H9 (cell line): ENCODE measurements at regions not wholly inside any gene's neighbourhood (a gene's known extent, or its start where the extent isn't known, plus 50 kb on each side); places are given as distances from the start of the nearest gene placed in this dataset.

Experiments
- DNase-seq: peaks from one replicate; pipeline ENCODE4 v3.0.0-alpha.2; 2017
- H2AFZ ChIP-seq: one replicate; pipeline ENCODE4 v1.6.1; 2013; ENCODE audit warnings: mild to moderate bottlenecking, low read length, control low read depth, moderate library complexity
- H2AK5ac ChIP-seq: 2 replicates; pipeline ENCODE4 v1.6.1; 2013; ENCODE audit warnings: low read length, control low read depth, mixed read lengths; ENCODE audit not compliant: insufficient read length
- H2BK120ac ChIP-seq: one replicate; pipeline ENCODE4 v1.6.1; 2013; ENCODE audit warnings: low read depth, mild to moderate bottlenecking, low read length, control low read depth, inconsistent platforms; ENCODE audit not compliant: poor library complexity, severe bottlenecking
- H2BK12ac ChIP-seq: 2 replicates; pipeline ENCODE4 v1.6.1; 2013; ENCODE audit warnings: low read length, control low read depth, mixed read lengths, low read depth; ENCODE audit not compliant: insufficient read length
- H2BK15ac ChIP-seq: 2 replicates; pipeline ENCODE4 v1.6.1; 2013; ENCODE audit warnings: low read depth, low read length, control low read depth
- H2BK20ac ChIP-seq: one replicate; pipeline ENCODE4 v1.6.1; 2013; ENCODE audit warnings: low read depth, mild to moderate bottlenecking, low read length, control low read depth, inconsistent platforms; ENCODE audit not compliant: poor library complexity, severe bottlenecking
- H2BK5ac ChIP-seq: 2 replicates; pipeline ENCODE4 v1.6.1; 2013; ENCODE audit warnings: low read length, control low read depth, mixed read lengths; ENCODE audit not compliant: insufficient read length
- H3K14ac ChIP-seq: 2 replicates; pipeline ENCODE4 v1.6.1; 2013; ENCODE audit warnings: low read length, control low read depth; ENCODE audit not compliant: insufficient read depth
- H3K18ac ChIP-seq: 2 replicates; pipeline ENCODE4 v1.6.1; 2013; ENCODE audit warnings: low read depth, mild to moderate bottlenecking, mixed read lengths, low read length, control low read depth; ENCODE audit not compliant: insufficient read length
- H3K23ac ChIP-seq: 2 replicates; pipeline ENCODE4 v1.6.1; 2013; ENCODE audit warnings: low read length, control low read depth, mixed read lengths, low read depth; ENCODE audit not compliant: insufficient read length
- H3K23me2 ChIP-seq: 2 replicates; pipeline ENCODE4 v1.6.1; 2013; ENCODE audit warnings: low read depth, mild to moderate bottlenecking, mixed read lengths, low read length, control low read depth; ENCODE audit not compliant: insufficient read length, poor library complexity, severe bottlenecking
- H3K27ac ChIP-seq: 2 replicates; pipeline ENCODE4 v1.5.1; 2013; ENCODE audit warnings: low read length, control low read depth, mixed read lengths, low read depth; ENCODE audit not compliant: insufficient read length
- H3K27me3 ChIP-seq: 2 replicates; pipeline ENCODE4 v1.6.1; 2013; ENCODE audit warnings: low read length, control low read depth, inconsistent platforms; ENCODE audit not compliant: insufficient read depth
- H3K4ac ChIP-seq: 2 replicates; pipeline ENCODE4 v1.6.1; 2013; ENCODE audit warnings: low read depth, mild to moderate bottlenecking, control low read depth, inconsistent platforms, low read length, moderate library complexity
- H3K4me1 ChIP-seq: 2 replicates; pipeline ENCODE4 v1.6.1; 2013; ENCODE audit warnings: low read length, control low read depth, inconsistent platforms; ENCODE audit not compliant: insufficient read depth
- H3K4me2 ChIP-seq: 2 replicates; pipeline ENCODE4 v1.6.1; 2013; ENCODE audit warnings: low read length, control low read depth, mixed read lengths; ENCODE audit not compliant: insufficient read length, insufficient read depth
- H3K56ac ChIP-seq: 2 replicates; pipeline ENCODE4 v1.6.1; 2013; ENCODE audit warnings: low read depth, mild to moderate bottlenecking, mixed read lengths, low read length, control low read depth; ENCODE audit not compliant: insufficient read length
- H3K79me1 ChIP-seq: 2 replicates; pipeline ENCODE4 v1.6.1; 2013; ENCODE audit warnings: low read depth, mild to moderate bottlenecking, moderate library complexity, low read length, control low read depth, inconsistent platforms; ENCODE audit not compliant: insufficient read depth, poor library complexity, severe bottlenecking
- H3K79me2 ChIP-seq: 2 replicates; pipeline ENCODE4 v1.6.1; 2013; ENCODE audit warnings: low read length, control low read depth, inconsistent platforms; ENCODE audit not compliant: insufficient read depth
- H3K9ac ChIP-seq: 2 replicates; pipeline ENCODE4 v1.6.1; 2013; ENCODE audit warnings: low read length, control low read depth, mixed read lengths; ENCODE audit not compliant: insufficient read length; ENCODE audit errors: extremely low read depth
- H3K9me3 ChIP-seq: one replicate; pipeline ENCODE4 v1.6.1; 2013; ENCODE audit warnings: low read depth, low read length, inconsistent platforms; ENCODE audit not compliant: control insufficient read depth
- H3T11ph ChIP-seq: one replicate; pipeline ENCODE4 v1.6.1; 2013; ENCODE audit warnings: mild to moderate bottlenecking, low read length, control low read depth, inconsistent platforms
- H4K20me1 ChIP-seq: one replicate; pipeline ENCODE4 v1.6.1; 2013; ENCODE audit not compliant: control insufficient read depth, insufficient read length, insufficient read depth
- H4K5ac ChIP-seq: 2 replicates; pipeline ENCODE4 v1.6.1; 2013; ENCODE audit warnings: low read depth, mild to moderate bottlenecking, mixed read lengths, low read length, control low read depth; ENCODE audit not compliant: insufficient read length
- H4K8ac ChIP-seq: replicated peaks from 2 replicates; pipeline ENCODE4 v1.6.1; 2013; ENCODE audit warnings: low read length, control low read depth, mixed read lengths, low read depth; ENCODE audit not compliant: insufficient read length
- H4K91ac ChIP-seq: 2 replicates; pipeline ENCODE4 v1.6.1; 2013; ENCODE audit warnings: low read depth, mild to moderate bottlenecking, moderate library complexity, mixed read lengths, low read length, control low read depth; ENCODE audit not compliant: insufficient read length
- H3K27ac Mint-ChIP-seq, 3 experiments: 2 replicates in 2 of 3; 3 replicates in 1 of 3; pipeline ENCODE4 v1.8.0; 2020 to 2021; ENCODE audit warnings: mixed read lengths in 3 of 3, mild to moderate bottlenecking in 1 of 3, moderate library complexity in 1 of 3
- H3K27me3 Mint-ChIP-seq: 2 replicates; pipeline ENCODE4 v1.8.0; 2021; ENCODE audit warnings: low read depth, mild to moderate bottlenecking, moderate library complexity, mixed read lengths
- H3K36me3 Mint-ChIP-seq, 3 experiments: 2 replicates in 2 of 3; 3 replicates in 1 of 3; pipeline ENCODE4 v1.8.0; 2020 to 2021; ENCODE audit warnings: low read depth in 3 of 3, mixed read lengths in 3 of 3; ENCODE audit not compliant: insufficient read depth in 1 of 3
- H3K4me1 Mint-ChIP-seq, 2 experiments: 2 replicates each; pipeline ENCODE4 v1.8.0; 2020; ENCODE audit warnings: mixed read lengths in 2 of 2
- H3K4me3 Mint-ChIP-seq, 2 experiments: 2 replicates in 1 of 2; 3 replicates in 1 of 2; pipeline ENCODE4 v1.8.0; 2020 to 2021; ENCODE audit warnings: mild to moderate bottlenecking in 2 of 2, mixed read lengths in 2 of 2, moderate library complexity in 1 of 2
- H3K9me3 Mint-ChIP-seq, 2 experiments: 2 replicates in 1 of 2; 3 replicates in 1 of 2; pipeline ENCODE4 v1.8.0; 2020; ENCODE audit warnings: mild to moderate bottlenecking in 2 of 2, mixed read lengths in 2 of 2, moderate library complexity in 1 of 2
- WGBS: extraction: QIAGEN DNeasy Blood & Tissue Kit; methylation state at CpG from one replicate; pipeline ENCODE4 v1.1.7; 2013; ENCODE audit warnings: missing lambda C conversion rate, low lambda C conversion rate, mixed read lengths; ENCODE audit not compliant: insufficient read length; ENCODE audit errors: extremely low coverage; 5-methylcytosine and 5-hydroxymethylcytosine counted together
- TF ChIP-seq, protein P1 (sequence below): fragments of 200-600 bp; sonication (generic); conservative IDR thresholded peaks from 3 replicates; pipeline ENCODE4 v1.8.0; 2021; ENCODE audit warnings: antibody characterized with exemption, mild to moderate bottlenecking

- Mint-ChIP-seq H3K4me1 (peaks cover 6 to 18% of the 10 kb centered on the region in 2 experiments), H3K36me3 (no peaks in the 10 kb centered on the region; a peak in 1 of 7 replicates), H3K27me3 (no peaks in the 10 kb centered on the region; the same call in 1 of the 2 replicates), H3K9me3 (no peaks in the 10 kb centered on the region), H3K27ac (no peak overlapping the region), H3K4me3 (no peak overlapping the region)
- H3K23ac ChIP-seq: no peak overlapping the region
- H3K79me1 ChIP-seq: no peaks in the 10 kb centered on the region
- no peak overlapping the region for H4K91ac ChIP-seq
- no peak overlapping the region for H2BK120ac ChIP-seq
- no peak overlapping the region for H4K8ac ChIP-seq
- H3K27ac ChIP-seq: no peak overlapping the region
- H4K5ac ChIP-seq: no peak overlapping the region
- no peak overlapping the region for H2AK5ac ChIP-seq
- H2BK5ac ChIP-seq: no peak overlapping the region
- H3T11ph ChIP-seq: no peak overlapping the region
- no peak overlapping the region for H3K18ac ChIP-seq
- H3K4ac ChIP-seq: no peak overlapping the region
- H2BK20ac ChIP-seq: no peak overlapping the region
- H2BK15ac ChIP-seq: no peak overlapping the region
- H2AFZ ChIP-seq: no peak overlapping the region
- H3K9ac ChIP-seq: no peak overlapping the region
- TF ChIP-seq, protein P1, sequence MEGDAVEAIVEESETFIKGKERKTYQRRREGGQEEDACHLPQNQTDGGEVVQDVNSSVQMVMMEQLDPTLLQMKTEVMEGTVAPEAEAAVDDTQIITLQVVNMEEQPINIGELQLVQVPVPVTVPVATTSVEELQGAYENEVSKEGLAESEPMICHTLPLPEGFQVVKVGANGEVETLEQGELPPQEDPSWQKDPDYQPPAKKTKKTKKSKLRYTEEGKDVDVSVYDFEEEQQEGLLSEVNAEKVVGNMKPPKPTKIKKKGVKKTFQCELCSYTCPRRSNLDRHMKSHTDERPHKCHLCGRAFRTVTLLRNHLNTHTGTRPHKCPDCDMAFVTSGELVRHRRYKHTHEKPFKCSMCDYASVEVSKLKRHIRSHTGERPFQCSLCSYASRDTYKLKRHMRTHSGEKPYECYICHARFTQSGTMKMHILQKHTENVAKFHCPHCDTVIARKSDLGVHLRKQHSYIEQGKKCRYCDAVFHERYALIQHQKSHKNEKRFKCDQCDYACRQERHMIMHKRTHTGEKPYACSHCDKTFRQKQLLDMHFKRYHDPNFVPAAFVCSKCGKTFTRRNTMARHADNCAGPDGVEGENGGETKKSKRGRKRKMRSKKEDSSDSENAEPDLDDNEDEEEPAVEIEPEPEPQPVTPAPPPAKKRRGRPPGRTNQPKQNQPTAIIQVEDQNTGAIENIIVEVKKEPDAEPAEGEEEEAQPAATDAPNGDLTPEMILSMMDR: no peak
- H2BK12ac ChIP-seq: no peak overlapping the region
- no peaks in the 10 kb centered on the region for H3K27me3 ChIP-seq
- H3K4me2 ChIP-seq: no peak overlapping the region
- no peaks in the 10 kb centered on the region for H3K79me2 ChIP-seq
- no peaks in the 10 kb centered on the region for H4K20me1 ChIP-seq
- DNase-seq: no peak
- no CpG with 5 or more reads among the region's 6 CpGs for WGBS
- H3K56ac ChIP-seq: no peak overlapping the region
- no peaks in the 10 kb centered on the region for H3K9me3 ChIP-seq
- H3K14ac ChIP-seq: no peak overlapping the region
- H3K23me2 ChIP-seq: no peaks in the 10 kb centered on the region
- no peaks in the 10 kb centered on the region for H3K4me1 ChIP-seq
Measured at GRCh38 chr10:128930515-128930914, 536.5 kb upstream of the MGMT start.
